Spleen (tissue), 7 donors: ENCODE measurements at regions not wholly inside any gene's neighbourhood (a gene's known extent, or its start where the extent isn't known, plus 50 kb on each side); places are given as distances from the start of the nearest gene placed in this dataset.

Source experiments
- POLR2A ChIP-seq, 3 donors: fragments of 450-650 bp; IDR thresholded peaks; one replicate each; pipeline ENCODE4 v1.5.1; 2017; ENCODE audit warnings: antibody characterized with exemption in 3 of 3, mild to moderate bottlenecking in 1 of 3
- POLR2AphosphoS5 ChIP-seq, 3 donors: sonication (generic); formaldehyde crosslinking; IDR thresholded peaks; one replicate each; pipeline ENCODE4 v1.5.1; 2017; ENCODE audit warnings: antibody characterized with exemption in 3 of 3
- TF ChIP-seq, protein P1 (sequence below), 11 experiments: fragments of 200-600 bp in 7 of 11; fragments of 450-650 bp in 4 of 11; sonication (generic) in 4 of 11; IDR thresholded peaks in 8 of 11; conservative IDR thresholded peaks in 3 of 11; 1 replicate in 7 of 11; 2 replicates in 4 of 11; pipeline versions ENCODE4 v1.4.0 to v1.8.0; 2016 to 2021; ENCODE audit warnings: antibody characterized with exemption in 11 of 11, inconsistent platforms in 4 of 11, mild to moderate bottlenecking in 1 of 11
- donor health status: DM: no; HTN: no; CAD: no; lungs with moderate emphysema.
- donor health status: DM: no; HTN: no; CAD: no.
- donor health status: DM: no; HTN: no; CAD: no.

DNA sequence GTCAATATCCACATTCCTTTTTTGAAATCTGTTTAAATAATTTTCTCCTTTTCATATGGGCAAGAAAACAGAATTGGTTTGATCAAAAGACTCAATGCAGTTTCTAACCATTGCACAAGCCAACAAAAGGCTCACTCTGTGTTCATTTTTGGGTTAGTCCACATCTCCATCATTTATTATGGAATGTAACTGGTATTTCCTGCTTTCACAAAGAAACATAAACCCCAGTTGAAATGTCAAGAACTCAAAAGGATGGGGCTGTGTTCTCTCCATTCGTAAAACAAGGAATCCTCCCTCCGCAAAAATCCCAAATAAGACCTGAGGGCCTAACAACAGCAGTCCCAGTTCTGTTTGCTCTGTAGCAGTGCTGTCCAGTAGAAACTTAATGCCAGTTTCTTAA, 420.9 kb downstream of the GJA1 start:
- TF ChIP-seq, protein P1, sequence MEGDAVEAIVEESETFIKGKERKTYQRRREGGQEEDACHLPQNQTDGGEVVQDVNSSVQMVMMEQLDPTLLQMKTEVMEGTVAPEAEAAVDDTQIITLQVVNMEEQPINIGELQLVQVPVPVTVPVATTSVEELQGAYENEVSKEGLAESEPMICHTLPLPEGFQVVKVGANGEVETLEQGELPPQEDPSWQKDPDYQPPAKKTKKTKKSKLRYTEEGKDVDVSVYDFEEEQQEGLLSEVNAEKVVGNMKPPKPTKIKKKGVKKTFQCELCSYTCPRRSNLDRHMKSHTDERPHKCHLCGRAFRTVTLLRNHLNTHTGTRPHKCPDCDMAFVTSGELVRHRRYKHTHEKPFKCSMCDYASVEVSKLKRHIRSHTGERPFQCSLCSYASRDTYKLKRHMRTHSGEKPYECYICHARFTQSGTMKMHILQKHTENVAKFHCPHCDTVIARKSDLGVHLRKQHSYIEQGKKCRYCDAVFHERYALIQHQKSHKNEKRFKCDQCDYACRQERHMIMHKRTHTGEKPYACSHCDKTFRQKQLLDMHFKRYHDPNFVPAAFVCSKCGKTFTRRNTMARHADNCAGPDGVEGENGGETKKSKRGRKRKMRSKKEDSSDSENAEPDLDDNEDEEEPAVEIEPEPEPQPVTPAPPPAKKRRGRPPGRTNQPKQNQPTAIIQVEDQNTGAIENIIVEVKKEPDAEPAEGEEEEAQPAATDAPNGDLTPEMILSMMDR (IDR thresholded peaks at IDR 0.05 in 8 of 11, conservative IDR thresholded peaks at IDR 0.05 in 3 of 11), result no peak
- TF ChIP-seq POLR2AphosphoS5 (IDR thresholded peaks at IDR 0.05) (no peak), POLR2A (IDR thresholded peaks at IDR 0.05) (no peak)
